GM12872 (cell line): ENCODE measurements at regions not wholly inside any gene's neighbourhood (a gene's known extent, or its start where the extent isn't known, plus 50 kb on each side); places are given as distances from the start of the nearest gene placed in this dataset.

Source experiments
- TF ChIP-seq, protein P1 (sequence below): IDR thresholded peaks from 3 replicates; pipeline ENCODE4 v1.5.1; 2011; ENCODE audit warnings: low read depth, mild to moderate bottlenecking, low read length, moderate library complexity; ENCODE audit not compliant: insufficient read depth

DNA sequence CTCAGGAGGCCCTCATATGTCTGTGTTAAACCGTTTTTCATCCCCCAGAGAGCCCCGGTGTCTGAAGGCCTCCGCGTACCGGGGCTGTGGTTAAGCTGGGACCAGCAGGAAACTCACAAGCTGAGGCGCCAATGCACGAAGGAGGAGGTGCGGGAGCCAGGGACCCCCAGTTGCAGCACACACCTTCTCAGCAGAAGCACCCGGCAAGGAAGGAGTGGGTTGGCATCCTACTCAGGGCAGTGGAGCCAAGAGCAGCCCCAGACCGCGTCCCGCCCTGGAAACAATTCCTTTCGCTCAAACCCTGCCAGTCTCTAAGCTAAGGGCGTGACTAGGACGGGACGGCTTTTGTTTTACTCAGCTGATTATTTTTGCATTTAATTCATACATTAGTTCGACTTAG, 726.9 kb downstream of the BRD1 start:
- TF ChIP-seq, protein P1, sequence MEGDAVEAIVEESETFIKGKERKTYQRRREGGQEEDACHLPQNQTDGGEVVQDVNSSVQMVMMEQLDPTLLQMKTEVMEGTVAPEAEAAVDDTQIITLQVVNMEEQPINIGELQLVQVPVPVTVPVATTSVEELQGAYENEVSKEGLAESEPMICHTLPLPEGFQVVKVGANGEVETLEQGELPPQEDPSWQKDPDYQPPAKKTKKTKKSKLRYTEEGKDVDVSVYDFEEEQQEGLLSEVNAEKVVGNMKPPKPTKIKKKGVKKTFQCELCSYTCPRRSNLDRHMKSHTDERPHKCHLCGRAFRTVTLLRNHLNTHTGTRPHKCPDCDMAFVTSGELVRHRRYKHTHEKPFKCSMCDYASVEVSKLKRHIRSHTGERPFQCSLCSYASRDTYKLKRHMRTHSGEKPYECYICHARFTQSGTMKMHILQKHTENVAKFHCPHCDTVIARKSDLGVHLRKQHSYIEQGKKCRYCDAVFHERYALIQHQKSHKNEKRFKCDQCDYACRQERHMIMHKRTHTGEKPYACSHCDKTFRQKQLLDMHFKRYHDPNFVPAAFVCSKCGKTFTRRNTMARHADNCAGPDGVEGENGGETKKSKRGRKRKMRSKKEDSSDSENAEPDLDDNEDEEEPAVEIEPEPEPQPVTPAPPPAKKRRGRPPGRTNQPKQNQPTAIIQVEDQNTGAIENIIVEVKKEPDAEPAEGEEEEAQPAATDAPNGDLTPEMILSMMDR = no peak

DNA sequence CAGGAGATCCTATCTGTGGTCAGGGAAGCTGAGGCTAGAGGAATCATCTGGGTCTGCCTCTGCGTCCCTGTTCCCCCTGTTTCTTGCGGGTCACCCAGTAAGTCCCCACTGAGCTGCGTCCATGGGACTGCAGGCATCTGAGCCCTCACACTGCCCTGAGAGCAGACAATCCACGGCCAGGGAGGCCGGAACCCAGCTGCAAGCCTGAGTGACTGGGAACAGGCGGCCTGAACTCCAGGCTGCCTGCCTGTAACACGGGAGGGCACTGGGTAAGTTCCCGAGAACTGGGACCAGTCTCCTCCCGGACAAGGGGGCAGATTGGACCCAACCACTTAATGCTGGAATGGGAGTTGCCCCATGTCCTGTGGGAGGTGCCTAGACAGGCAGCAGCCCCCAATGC, 727.4 kb downstream of the BRD1 start:
- TF ChIP-seq, protein P1 = no peak

DNA sequence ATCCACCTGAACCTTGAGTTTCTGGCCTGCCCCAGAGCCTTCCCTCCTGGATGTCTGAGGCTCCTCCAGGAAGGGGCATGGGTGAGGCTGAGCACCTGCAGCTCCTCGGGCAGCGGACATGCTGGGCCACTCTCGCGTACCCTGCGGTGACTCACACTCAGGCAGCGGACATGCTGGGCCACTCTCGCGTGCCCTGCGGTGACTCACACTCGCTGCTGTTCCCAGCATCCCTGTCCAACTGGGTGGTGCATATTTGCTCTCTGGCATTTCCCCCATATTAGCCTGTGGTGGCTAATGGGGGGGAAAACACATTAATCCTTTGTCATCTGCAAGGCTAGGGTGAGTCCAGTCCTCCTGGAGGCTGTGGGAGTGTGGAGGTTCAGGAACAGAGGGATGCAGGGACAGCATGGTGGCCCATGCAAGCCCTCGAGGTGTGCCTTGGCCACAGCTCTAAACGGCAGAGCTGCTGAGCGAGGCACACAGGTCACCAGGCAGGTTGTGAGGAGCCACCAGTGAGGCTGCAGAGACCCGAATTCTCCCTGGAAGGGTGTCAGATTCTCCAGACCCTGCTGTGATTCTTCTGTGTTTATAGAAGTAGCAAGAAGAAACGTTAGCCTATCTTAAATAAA, 728.1 kb downstream of the BRD1 start:
- TF ChIP-seq, protein P1 = no peak

DNA sequence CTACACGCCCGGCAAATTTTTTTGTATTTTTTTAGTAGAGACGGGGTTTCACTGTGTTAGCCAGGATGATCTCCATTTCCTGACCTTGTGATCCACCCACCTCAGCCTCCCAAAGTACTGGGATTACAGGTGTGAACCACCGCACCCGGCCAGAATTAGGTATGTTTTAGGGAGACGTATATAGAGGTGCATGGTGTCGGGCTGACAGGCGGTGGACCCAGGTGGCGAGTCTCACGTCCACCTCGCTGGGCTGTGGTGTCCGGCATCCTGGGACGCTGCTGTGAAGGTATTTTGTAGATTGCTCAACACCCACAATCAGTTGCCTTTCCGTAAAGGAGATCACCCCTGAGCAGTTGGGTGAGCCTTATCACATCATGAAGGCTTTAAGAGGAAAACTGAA, 728.6 kb downstream of the BRD1 start:
- TF ChIP-seq, protein P1 = no peak

DNA sequence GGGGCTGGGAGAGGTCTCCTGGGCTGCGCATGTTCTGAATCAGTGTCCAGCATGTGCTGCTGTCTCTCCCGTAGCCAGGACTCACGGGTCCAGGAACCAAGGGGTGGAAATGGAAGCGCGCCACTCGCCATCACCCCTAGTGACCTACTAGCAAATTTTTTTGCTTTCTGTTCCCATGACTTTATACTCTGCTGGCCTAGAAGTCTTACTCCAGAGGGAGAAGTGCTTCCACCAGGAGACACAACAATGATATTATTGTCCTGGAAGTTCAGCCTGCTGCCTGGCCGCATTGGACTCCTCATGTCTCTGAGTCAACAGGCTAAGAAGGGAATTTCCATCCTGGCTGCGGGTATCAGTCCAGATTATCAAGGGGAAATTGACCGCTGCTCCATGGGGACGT, 729.7 kb downstream of the BRD1 start:
- TF ChIP-seq, protein P1 = no peak

DNA sequence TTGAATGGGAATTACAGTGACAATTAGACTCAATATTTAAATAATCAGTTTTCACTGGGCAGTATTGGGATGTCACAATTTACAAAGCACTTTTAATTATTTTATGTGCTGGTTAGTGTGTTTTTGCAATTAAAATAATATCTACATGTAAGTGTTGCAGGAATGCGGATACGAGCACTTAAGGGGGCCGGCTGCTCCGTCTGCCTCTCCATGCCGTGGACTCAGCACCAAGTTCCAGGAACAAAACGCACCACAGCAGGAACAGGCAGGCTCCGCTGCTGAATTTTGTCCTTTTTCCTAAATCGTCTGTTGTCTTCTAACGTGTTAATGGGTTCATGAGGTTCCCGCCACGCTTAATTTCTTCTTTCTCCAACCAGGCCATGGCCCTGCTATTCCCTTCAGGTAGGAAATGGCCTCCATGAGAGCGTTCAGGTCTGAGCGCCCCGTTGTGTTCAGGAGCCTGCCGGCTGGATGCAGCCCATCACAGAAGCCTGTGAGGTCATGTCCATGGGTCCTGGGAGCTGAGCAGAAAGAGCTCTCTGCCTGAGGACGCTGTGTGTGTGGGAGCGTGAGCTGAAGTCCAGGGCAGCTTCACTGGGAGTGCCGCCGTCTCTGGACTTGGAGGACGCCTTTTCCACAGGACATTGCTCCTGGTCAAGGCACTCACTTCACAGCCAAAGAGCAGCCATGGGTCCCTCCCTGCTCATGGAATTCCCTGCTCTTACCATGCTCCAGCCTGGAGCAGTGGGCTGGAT, 730.3 kb downstream of the BRD1 start:
- TF ChIP-seq, protein P1 = no peak

DNA sequence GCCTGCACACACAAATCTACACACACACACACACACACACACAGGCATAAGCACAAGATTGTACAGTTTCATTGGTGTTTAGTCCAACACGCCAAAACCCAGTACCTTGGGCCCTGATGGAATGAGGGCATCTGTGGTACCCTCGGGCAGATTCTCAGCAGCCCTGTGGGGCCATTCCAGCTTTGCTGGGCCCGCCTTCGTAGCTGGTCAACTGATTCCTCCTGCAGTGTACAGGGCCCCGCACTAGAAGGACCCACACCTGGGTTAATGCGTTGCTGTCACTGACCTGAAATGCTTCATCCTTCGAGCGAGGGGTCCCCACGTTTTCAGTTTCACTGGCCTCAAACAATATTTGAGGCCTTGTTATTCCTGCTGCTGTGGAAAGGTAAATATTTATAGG, 731.2 kb downstream of the BRD1 start:
- TF ChIP-seq, protein P1 = no peak
